Mesendoderm (in vitro differentiated cells): ENCODE measurements at regions not wholly inside any gene's neighbourhood (a gene's known extent, or its start where the extent isn't known, plus 50 kb on each side); places are given as distances from the start of the nearest gene placed in this dataset.

Experiments
- DNase-seq: peaks from one replicate; pipeline ENCODE4 v3.0.0; 2013
- H2AK5ac ChIP-seq: 2 replicates; pipeline ENCODE4 v1.6.1; 2013; ENCODE audit warnings: low read length, inconsistent platforms
- H2BK120ac ChIP-seq: 2 replicates; pipeline ENCODE4 v1.6.1; 2013; ENCODE audit warnings: low read depth, mild to moderate bottlenecking, low read length, moderate library complexity, mixed read lengths
- H2BK15ac ChIP-seq: replicated peaks from 2 replicates; pipeline ENCODE4 v1.6.1; 2013; ENCODE audit warnings: low read depth, mild to moderate bottlenecking, moderate library complexity
- H2BK5ac ChIP-seq: 2 replicates; pipeline ENCODE4 v1.6.1; 2013; ENCODE audit warnings: low read length, inconsistent platforms
- H3K18ac ChIP-seq: 2 replicates; pipeline ENCODE4 v1.6.1; 2013; ENCODE audit warnings: mild to moderate bottlenecking, low read length, mixed read lengths
- H3K23ac ChIP-seq: one replicate; pipeline ENCODE4 v1.6.1; 2013; ENCODE audit warnings: low read length
- H3K27ac ChIP-seq: 2 replicates; pipeline ENCODE4 v1.5.1; 2013; ENCODE audit warnings: low read depth, mild to moderate bottlenecking, inconsistent platforms, low read length, moderate library complexity
- H3K27me3 ChIP-seq: 2 replicates; pipeline ENCODE4 v1.6.1; 2013; ENCODE audit warnings: low read length, control low read depth, mild to moderate bottlenecking, inconsistent platforms; ENCODE audit not compliant: insufficient read depth, poor library complexity
- H3K36me3 ChIP-seq: 2 replicates; pipeline ENCODE4 v1.6.1; 2013; ENCODE audit warnings: low read length, inconsistent platforms; ENCODE audit not compliant: control insufficient read depth, insufficient read depth
- H3K4ac ChIP-seq: one replicate; pipeline ENCODE4 v1.6.1; 2013; ENCODE audit warnings: low read depth, mild to moderate bottlenecking, low read length, moderate library complexity
- H3K4me1 ChIP-seq: 2 replicates; pipeline ENCODE4 v1.6.1; 2013; ENCODE audit warnings: low read depth, low read length, inconsistent platforms; ENCODE audit not compliant: control insufficient read depth
- H3K4me2 ChIP-seq: 2 replicates; pipeline ENCODE4 v1.6.1; 2013; ENCODE audit warnings: low read length
- H3K4me3 ChIP-seq: 2 replicates; pipeline ENCODE4 v1.5.1; 2013; ENCODE audit warnings: mild to moderate bottlenecking, low read length
- H3K56ac ChIP-seq: one replicate; pipeline ENCODE4 v1.6.1; 2013; ENCODE audit warnings: low read length
- H3K79me1 ChIP-seq: 2 replicates; pipeline ENCODE4 v1.6.1; 2013; ENCODE audit warnings: low read length, inconsistent platforms
- H3K79me2 ChIP-seq: 2 replicates; pipeline ENCODE4 v1.6.1; 2013; ENCODE audit warnings: mild to moderate bottlenecking, low read length; ENCODE audit not compliant: control insufficient read depth, insufficient read depth
- H3K9ac ChIP-seq: 2 replicates; pipeline ENCODE4 v1.6.1; 2013; ENCODE audit warnings: low read length, inconsistent platforms
- H4K5ac ChIP-seq: one replicate; pipeline ENCODE4 v1.6.1; 2013; ENCODE audit warnings: low read length
- H4K8ac ChIP-seq: one replicate; pipeline ENCODE4 v1.6.1; 2013; ENCODE audit warnings: low read depth, mild to moderate bottlenecking, control low read depth, low read length, moderate library complexity
- WGBS: extraction: QIAGEN DNeasy Blood & Tissue Kit; methylation state at CpG from one replicate; pipeline ENCODE4 v1.1.7; 2013; ENCODE audit warnings: low lambda C conversion rate, missing lambda C conversion rate; ENCODE audit not compliant: insufficient coverage; ENCODE audit errors: extremely low coverage; 5-methylcytosine and 5-hydroxymethylcytosine counted together

DNA sequence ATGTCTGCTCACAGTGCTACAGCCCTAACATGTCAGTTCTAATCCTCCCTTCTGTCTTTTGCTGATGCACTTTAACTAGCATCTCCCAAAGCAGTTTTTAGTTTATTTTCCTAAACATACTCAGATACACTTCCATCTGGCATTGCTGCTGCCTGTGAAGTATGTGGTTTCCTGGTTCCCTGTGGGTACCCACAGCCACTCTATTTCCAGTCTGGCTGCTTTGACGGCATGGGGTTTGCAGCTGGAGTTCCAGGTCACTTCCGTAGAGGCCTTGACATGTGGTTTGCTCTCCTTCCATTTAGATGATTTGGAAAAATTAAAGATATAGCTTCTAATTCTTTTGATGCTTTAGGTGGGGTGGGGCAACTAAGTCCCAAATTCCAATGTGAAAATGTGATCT, 375.5 kb downstream of the PCDH20 start:
- Histone ChIP-seq H3K79me2 (no peaks in the 10 kb centered on the region), H3K4me2 (no peak overlapping the region), H2BK15ac (no peak overlapping the region), H3K27me3 (no peaks in the 10 kb centered on the region), H3K23ac (no peak overlapping the region), H3K56ac (no peak overlapping the region), H3K4ac (no peak overlapping the region), H3K9ac (no peak overlapping the region), H4K8ac (no peak overlapping the region), H3K4me1 (no peaks in the 10 kb centered on the region), H3K18ac (no peak overlapping the region), H3K4me3 (no peak overlapping the region), H2BK120ac (no peak overlapping the region), H4K5ac (no peak overlapping the region), H3K36me3 (no peaks in the 10 kb centered on the region), H2AK5ac (no peak overlapping the region), H2BK5ac (no peak overlapping the region), H3K79me1 (no peaks in the 10 kb centered on the region), H3K27ac (no peak overlapping the region)
- no CpG with 5 or more reads among the region's 2 CpGs for WGBS
- no peak for DNase-seq

DNA sequence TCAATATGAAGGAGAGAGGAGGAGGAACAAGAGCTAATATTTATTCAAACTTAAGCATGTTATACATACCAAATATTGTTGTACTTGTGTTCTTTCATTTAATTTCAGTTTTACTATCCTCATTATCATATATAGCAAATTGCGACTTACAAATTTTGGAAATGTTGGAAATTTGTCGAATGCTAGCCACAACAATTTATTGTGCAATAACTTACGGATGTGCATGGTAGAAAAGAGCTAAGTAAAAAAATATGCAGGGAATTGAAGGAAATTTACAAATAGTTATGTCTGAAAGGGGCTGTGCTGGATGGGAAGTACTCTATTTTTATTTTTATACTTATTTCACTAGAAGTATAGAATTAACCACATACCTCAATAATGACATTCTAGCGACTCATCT, 376.3 kb downstream of the PCDH20 start:
- Histone ChIP-seq H3K79me1 (no peaks in the 10 kb centered on the region), H2BK5ac (no peak overlapping the region), H3K56ac (no peak overlapping the region), H2BK15ac (no peak overlapping the region), H2BK120ac (no peak overlapping the region), H3K36me3 (no peaks in the 10 kb centered on the region), H3K18ac (no peak overlapping the region), H3K9ac (no peak overlapping the region), H3K23ac (no peak overlapping the region), H3K4me1 (no peaks in the 10 kb centered on the region), H4K5ac (no peak overlapping the region), H3K4me3 (no peak overlapping the region), H4K8ac (no peak overlapping the region), H3K4ac (no peak overlapping the region), H3K27me3 (no peaks in the 10 kb centered on the region), H3K4me2 (no peak overlapping the region), H3K79me2 (no peaks in the 10 kb centered on the region), H3K27ac (no peak overlapping the region), H2AK5ac (no peak overlapping the region)
- WGBS, result no CpG with 5 or more reads among the region's 4 CpGs
- DNase-seq, result no peak

DNA sequence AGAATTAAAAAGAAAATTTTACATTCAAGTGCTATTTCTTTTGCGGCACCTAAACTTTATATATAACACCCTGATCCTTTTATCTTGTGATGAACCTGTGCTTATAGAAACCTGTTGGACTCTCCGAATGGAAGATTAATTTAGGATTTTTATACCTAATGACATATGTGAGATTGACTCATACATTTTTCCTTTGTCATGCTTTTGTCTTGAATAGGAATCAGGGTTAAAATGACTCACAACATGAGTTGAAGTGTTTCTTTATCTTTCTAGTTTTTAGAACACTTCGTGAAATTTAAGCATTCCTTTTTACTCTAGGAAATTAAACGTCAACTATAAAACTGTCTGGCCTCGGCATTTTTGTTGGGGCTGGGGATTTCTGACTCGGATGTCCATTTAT, 378.9 kb downstream of the PCDH20 start:
- no peak overlapping the region for H3K9ac ChIP-seq
- no peak for DNase-seq
- no peak overlapping the region for H3K23ac ChIP-seq
- no peak overlapping the region for H3K56ac ChIP-seq
- WGBS, result no CpG with 5 or more reads among the region's 6 CpGs
- no peaks in the 10 kb centered on the region for H3K79me1 ChIP-seq
- no peak overlapping the region for H2BK120ac ChIP-seq
- no peaks in the 10 kb centered on the region for H3K36me3 ChIP-seq
- H3K27ac ChIP-seq, result no peak overlapping the region
- no peak overlapping the region for H2AK5ac ChIP-seq
- H3K4ac ChIP-seq, result no peak overlapping the region
- H3K4me1 ChIP-seq, result no peaks in the 10 kb centered on the region
- H3K27me3 ChIP-seq, result no peaks in the 10 kb centered on the region
- no peak overlapping the region for H3K18ac ChIP-seq
- no peak overlapping the region for H4K8ac ChIP-seq
- H2BK15ac ChIP-seq, result no peak overlapping the region
- H2BK5ac ChIP-seq, result no peak overlapping the region
- H3K4me2 ChIP-seq, result no peak overlapping the region
- no peaks in the 10 kb centered on the region for H3K79me2 ChIP-seq
- no peak overlapping the region for H4K5ac ChIP-seq
- H3K4me3 ChIP-seq, result no peak overlapping the region

DNA sequence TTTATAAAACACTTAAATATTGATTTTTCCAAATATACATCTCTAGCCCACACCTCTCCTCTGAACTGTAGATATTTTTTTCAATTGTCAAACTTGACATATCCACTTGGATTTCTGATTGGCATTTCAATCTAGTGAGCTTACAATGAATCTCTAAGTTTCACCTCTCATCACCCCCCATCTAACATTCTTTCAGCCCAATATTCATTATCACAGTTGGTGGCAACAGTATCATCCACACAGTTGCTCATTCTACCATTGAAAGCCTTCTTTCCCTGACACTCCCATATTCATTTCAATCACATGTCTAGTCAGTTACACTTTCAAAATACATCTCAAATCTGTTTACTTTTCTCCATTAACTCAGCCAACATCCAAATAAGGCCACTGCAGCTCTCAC, 385.2 kb downstream of the PCDH20 start:
- Histone ChIP-seq H3K4me1 (no peaks in the 10 kb centered on the region), H2AK5ac (no peak overlapping the region), H3K9ac (no peak overlapping the region), H2BK120ac (no peak overlapping the region), H3K79me1 (no peaks in the 10 kb centered on the region), H3K18ac (no peak overlapping the region), H3K4me3 (no peak overlapping the region), H3K56ac (no peak overlapping the region), H4K5ac (no peak overlapping the region), H2BK5ac (no peak overlapping the region), H3K23ac (no peak overlapping the region), H2BK15ac (no peak overlapping the region), H3K27me3 (no peaks in the 10 kb centered on the region), H3K27ac (no peak overlapping the region), H3K4ac (no peak overlapping the region), H3K79me2 (no peaks in the 10 kb centered on the region), H4K8ac (no peak overlapping the region), H3K36me3 (no peaks in the 10 kb centered on the region), H3K4me2 (no peak overlapping the region)
- DNase-seq, result no peak

DNA sequence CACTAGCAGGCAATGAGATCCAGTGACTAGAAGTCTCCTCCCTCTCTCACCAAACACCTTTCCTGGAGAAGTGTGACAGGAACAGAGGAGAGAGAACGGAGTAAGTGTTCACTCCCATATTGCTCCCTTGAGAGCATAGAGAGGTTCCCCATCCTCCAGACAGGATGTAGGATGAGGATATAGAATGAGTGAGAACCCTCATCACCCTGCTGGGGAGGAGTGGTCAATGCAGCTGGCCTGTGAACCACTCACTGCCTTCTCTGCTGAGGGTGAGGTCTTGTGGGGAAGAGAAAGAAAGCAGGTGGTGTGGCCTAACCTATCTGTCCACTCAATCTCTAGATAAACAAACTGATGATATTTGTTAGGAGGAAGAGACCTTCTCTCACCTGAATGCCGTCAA, 386.6 kb downstream of the PCDH20 start:
- H3K4me1 ChIP-seq, result no peaks in the 10 kb centered on the region
- no peak overlapping the region for H3K23ac ChIP-seq
- no peak overlapping the region for H2BK120ac ChIP-seq
- no peaks in the 10 kb centered on the region for H3K79me2 ChIP-seq
- no peak overlapping the region for H3K4ac ChIP-seq
- peak; percentile 76 for DNase-seq
- no peak overlapping the region for H2BK5ac ChIP-seq
- no peak overlapping the region for H3K27ac ChIP-seq
- no peak overlapping the region for H3K4me3 ChIP-seq
- no peak overlapping the region for H3K56ac ChIP-seq
- no peak overlapping the region for H3K18ac ChIP-seq
- no peak overlapping the region for H2BK15ac ChIP-seq
- no peak overlapping the region for H4K8ac ChIP-seq
- no peaks in the 10 kb centered on the region for H3K79me1 ChIP-seq
- no peaks in the 10 kb centered on the region for H3K27me3 ChIP-seq
- no peak overlapping the region for H3K4me2 ChIP-seq
- H4K5ac ChIP-seq, result no peak overlapping the region
- WGBS, result no CpG with 5 or more reads among the region's 2 CpGs
- H3K36me3 ChIP-seq, result no peaks in the 10 kb centered on the region
- no peak overlapping the region for H3K9ac ChIP-seq
- no peak overlapping the region for H2AK5ac ChIP-seq

DNA sequence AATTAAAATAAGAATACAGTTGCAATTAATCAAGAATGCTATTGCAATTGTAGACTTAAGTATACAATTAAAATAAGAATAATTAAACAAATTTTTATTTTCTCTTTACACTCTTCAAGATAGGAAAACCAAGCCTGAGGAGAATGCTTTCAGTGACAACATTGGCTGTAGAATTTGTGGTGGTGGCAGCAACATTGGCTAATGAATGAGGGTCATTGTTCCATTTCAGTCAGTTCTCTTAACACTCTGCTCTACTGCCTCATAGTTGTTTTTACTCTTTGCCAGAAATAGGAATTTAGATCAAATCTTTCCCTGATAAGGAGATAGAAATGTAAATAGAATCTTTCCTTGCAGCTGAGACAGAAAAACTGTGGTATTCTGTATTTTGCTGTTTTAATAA, 391.6 kb downstream of the PCDH20 start:
- no peaks in the 10 kb centered on the region for H3K79me1 ChIP-seq
- no peak overlapping the region for H4K5ac ChIP-seq
- no peak overlapping the region for H3K4ac ChIP-seq
- no peaks in the 10 kb centered on the region for H3K36me3 ChIP-seq
- H3K4me3 ChIP-seq, result no peak overlapping the region
- no peak overlapping the region for H3K4me2 ChIP-seq
- H3K9ac ChIP-seq, result no peak overlapping the region
- H3K23ac ChIP-seq, result no peak overlapping the region
- H3K4me1 ChIP-seq, result no peaks in the 10 kb centered on the region
- H3K27ac ChIP-seq, result no peak overlapping the region
- H3K56ac ChIP-seq, result no peak overlapping the region
- H2BK15ac ChIP-seq, result no peak overlapping the region
- no peak overlapping the region for H2BK120ac ChIP-seq
- no peaks in the 10 kb centered on the region for H3K79me2 ChIP-seq
- H3K18ac ChIP-seq, result no peak overlapping the region
- no peak overlapping the region for H2AK5ac ChIP-seq
- no peaks in the 10 kb centered on the region for H3K27me3 ChIP-seq
- H2BK5ac ChIP-seq, result no peak overlapping the region
- DNase-seq, result no peak
- no peak overlapping the region for H4K8ac ChIP-seq
